ENCODE measurements at regions not wholly inside any gene's neighbourhood (a gene's known extent, or its start where the extent isn't known, plus 50 kb on each side); places are given as distances from the start of the nearest gene placed in this dataset.
A peak's percentile ranks its signal among the peaks of the same experiment; 100 is the strongest.

GRCh38 chr5:57566914-57567313, 84.3 kb upstream of the ACTBL2 start:
- peak; percentile 7 for DNase-seq (ENCODE audit: low read depth)
- TF ChIP-seq, protein P1, sequence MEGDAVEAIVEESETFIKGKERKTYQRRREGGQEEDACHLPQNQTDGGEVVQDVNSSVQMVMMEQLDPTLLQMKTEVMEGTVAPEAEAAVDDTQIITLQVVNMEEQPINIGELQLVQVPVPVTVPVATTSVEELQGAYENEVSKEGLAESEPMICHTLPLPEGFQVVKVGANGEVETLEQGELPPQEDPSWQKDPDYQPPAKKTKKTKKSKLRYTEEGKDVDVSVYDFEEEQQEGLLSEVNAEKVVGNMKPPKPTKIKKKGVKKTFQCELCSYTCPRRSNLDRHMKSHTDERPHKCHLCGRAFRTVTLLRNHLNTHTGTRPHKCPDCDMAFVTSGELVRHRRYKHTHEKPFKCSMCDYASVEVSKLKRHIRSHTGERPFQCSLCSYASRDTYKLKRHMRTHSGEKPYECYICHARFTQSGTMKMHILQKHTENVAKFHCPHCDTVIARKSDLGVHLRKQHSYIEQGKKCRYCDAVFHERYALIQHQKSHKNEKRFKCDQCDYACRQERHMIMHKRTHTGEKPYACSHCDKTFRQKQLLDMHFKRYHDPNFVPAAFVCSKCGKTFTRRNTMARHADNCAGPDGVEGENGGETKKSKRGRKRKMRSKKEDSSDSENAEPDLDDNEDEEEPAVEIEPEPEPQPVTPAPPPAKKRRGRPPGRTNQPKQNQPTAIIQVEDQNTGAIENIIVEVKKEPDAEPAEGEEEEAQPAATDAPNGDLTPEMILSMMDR (IDR thresholded peaks at IDR 0.05; ENCODE audit: insufficient read depth, low read length, poor library complexity, severe bottlenecking) = no peak
- Histone ChIP-seq H3K4me3 (ENCODE audit: low read depth, low read length) (no peak overlapping the region), H3K27me3 (ENCODE audit: control insufficient read depth, insufficient read depth, low read length) (no peaks in the 10 kb centered on the region), H3K36me3 (ENCODE audit: control insufficient read depth, insufficient read depth, low read length) (no peaks in the 10 kb centered on the region)

DNA sequence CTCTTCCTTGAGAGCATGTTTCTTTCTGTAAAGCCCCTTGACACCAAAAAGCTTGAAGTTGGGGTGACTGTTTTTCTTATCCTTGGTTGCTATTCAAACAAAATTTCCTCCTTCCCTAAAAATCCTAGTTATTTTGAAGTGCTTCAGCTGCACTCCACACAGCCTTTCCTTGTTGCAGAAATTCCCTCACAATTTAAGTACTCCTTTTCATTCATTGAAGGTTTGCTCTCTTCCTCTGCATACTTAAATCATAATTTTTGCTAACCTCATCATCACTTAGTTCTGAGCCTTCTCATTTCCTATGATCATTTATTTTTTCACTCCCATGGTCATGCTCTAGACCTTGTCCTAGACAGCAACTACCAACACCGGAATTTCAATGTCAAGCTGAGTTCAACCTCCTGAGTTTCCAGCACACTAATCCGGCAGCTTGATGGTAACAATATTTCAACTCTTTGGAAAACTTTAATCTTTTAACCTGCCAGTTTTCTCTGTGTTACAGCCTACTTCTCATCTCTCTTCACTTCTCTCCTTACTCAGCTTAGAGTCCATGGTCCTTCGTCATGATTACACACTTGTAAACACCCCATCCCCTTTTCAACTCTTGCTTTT, 78.7 kb upstream of the ACTBL2 start:
- TF ChIP-seq, protein P1 (IDR thresholded peaks at IDR 0.05; ENCODE audit: insufficient read depth, low read length, poor library complexity, severe bottlenecking) = no peak
- H3K4me3 ChIP-seq (ENCODE audit: low read depth, low read length) = no peak overlapping the region
- no peak for DNase-seq (ENCODE audit: low read depth)
- H3K36me3 ChIP-seq (ENCODE audit: control insufficient read depth, insufficient read depth, low read length) = no peaks in the 10 kb centered on the region
- H3K27me3 ChIP-seq (ENCODE audit: control insufficient read depth, insufficient read depth, low read length) = no peaks in the 10 kb centered on the region

DNA sequence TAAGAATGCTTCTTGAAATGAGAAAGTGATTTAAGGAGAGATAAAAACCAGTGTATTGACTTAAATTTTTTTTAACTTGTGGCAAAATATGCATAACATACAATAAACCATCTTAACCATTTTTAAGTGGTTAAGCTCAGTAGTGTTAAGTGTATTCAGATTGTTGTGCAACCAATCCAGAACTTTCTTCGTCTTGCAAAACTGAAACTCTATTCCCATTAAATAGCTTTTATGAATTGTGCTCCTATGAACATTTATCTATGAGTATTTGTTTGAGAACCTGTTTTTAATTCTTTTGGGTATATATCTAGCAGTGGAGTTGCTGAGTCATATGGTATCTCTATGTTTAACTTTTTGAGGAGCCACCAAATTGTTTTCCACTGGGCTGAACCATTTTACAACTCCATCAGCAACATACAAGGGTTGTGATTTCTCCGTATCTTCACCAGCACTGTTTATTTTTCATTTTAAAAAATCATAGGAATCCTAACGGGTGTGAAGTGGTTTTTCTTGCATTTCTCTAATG, 76.6 kb upstream of the ACTBL2 start:
- no peaks in the 10 kb centered on the region for H3K27me3 ChIP-seq (ENCODE audit: control insufficient read depth, insufficient read depth, low read length)
- H3K4me3 ChIP-seq (ENCODE audit: low read depth, low read length) = no peak overlapping the region
- no peaks in the 10 kb centered on the region for H3K36me3 ChIP-seq (ENCODE audit: control insufficient read depth, insufficient read depth, low read length)
- no peak for DNase-seq (ENCODE audit: low read depth)
- TF ChIP-seq, protein P1 (IDR thresholded peaks at IDR 0.05; ENCODE audit: insufficient read depth, low read length, poor library complexity, severe bottlenecking) = no peak

DNA sequence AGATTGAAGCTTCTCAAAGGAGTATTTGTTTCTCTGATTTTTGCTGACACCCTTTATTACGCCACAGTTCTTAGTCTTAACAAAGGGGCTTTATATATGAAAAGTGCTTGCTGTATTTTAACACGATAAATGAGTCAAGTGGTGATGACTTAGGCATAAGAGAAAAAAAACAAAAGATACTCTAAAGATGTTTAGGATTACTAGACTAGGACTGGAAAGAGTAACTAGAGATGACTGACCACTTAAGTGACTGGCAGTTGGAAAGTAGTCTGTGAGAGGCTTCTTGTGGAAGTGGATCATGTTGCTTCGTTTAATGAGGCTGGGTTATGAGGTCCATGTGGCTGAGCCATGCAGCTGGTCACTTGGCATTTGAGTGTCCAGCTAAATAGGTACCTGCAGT, 69.4 kb upstream of the ACTBL2 start:
- no peak overlapping the region for H3K4me3 ChIP-seq (ENCODE audit: low read depth, low read length)
- H3K27me3 ChIP-seq (ENCODE audit: control insufficient read depth, insufficient read depth, low read length) = no peaks in the 10 kb centered on the region
- H3K36me3 ChIP-seq (ENCODE audit: control insufficient read depth, insufficient read depth, low read length) = no peaks in the 10 kb centered on the region
- TF ChIP-seq, protein P1 (IDR thresholded peaks at IDR 0.05; ENCODE audit: insufficient read depth, low read length, poor library complexity, severe bottlenecking) = no peak
- no peak for DNase-seq (ENCODE audit: low read depth)

- no peak for DNase-seq (ENCODE audit: low read depth)
- TF ChIP-seq, protein P1 (IDR thresholded peaks at IDR 0.05; ENCODE audit: insufficient read depth, low read length, poor library complexity, severe bottlenecking) = no peak
- H3K4me3 ChIP-seq (ENCODE audit: low read depth, low read length) = no peak overlapping the region
- no peaks in the 10 kb centered on the region for H3K27me3 ChIP-seq (ENCODE audit: control insufficient read depth, insufficient read depth, low read length)
- H3K36me3 ChIP-seq (ENCODE audit: control insufficient read depth, insufficient read depth, low read length) = no peaks in the 10 kb centered on the region
These were observed 68.6 kb upstream of the ACTBL2 start for GRCh38 chr5:57551251-57551650.

- no peak for DNase-seq (ENCODE audit: low read depth)
- no peaks in the 10 kb centered on the region for H3K27me3 ChIP-seq (ENCODE audit: control insufficient read depth, insufficient read depth, low read length)
- H3K36me3 ChIP-seq (ENCODE audit: control insufficient read depth, insufficient read depth, low read length) = no peaks in the 10 kb centered on the region
- TF ChIP-seq, protein P1 (IDR thresholded peaks at IDR 0.05; ENCODE audit: insufficient read depth, low read length, poor library complexity, severe bottlenecking) = no peak
- H3K4me3 ChIP-seq (ENCODE audit: low read depth, low read length) = no peak overlapping the region
These were observed 67.5 kb upstream of the ACTBL2 start for GRCh38 chr5:57550132-57550531.
